ENCODE measurements at regions not wholly inside any gene's neighbourhood (a gene's known extent, or its start where the extent isn't known, plus 50 kb on each side); places are given as distances from the start of the nearest gene placed in this dataset.

DNA sequence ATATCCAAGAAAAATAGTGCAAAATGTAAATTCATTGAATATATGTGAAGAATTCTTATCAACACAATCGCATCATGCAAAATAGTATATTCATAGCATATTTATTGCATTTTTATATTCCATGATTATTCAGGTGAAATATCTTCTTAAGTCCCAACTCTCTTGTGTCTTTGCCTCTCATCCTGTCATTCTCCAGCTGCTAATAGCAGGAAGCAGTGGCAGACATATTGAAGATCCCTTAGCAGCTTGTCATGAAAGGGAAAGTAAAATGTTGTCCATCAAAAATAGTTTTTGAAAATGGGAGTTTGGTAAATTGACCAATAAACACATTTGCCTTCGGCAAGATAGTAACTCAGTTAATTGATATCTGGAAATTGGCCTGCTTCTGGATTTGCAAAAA, 265.3 kb upstream of the TGFBR2 start:
- no peak for DNase-seq

DNA sequence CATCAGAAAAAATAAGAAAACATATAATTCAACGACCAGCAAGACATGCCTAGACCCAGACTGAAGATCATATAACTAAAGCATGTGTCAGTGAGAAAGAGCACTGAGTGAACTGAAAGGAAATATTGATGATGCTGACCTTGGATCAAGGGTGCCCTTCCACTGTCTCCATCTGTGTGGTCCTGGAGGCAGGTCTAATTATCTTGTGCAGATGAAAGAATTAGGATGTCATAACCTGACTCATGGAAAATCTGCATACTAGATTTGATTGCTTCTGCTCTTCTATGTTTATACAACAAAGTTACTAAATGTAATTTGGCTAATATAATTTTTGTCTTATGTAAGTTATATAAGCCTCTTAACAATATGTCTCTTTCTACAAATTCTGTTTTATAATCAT, 264.6 kb upstream of the TGFBR2 start:
- DNase-seq, result no peak

DNA sequence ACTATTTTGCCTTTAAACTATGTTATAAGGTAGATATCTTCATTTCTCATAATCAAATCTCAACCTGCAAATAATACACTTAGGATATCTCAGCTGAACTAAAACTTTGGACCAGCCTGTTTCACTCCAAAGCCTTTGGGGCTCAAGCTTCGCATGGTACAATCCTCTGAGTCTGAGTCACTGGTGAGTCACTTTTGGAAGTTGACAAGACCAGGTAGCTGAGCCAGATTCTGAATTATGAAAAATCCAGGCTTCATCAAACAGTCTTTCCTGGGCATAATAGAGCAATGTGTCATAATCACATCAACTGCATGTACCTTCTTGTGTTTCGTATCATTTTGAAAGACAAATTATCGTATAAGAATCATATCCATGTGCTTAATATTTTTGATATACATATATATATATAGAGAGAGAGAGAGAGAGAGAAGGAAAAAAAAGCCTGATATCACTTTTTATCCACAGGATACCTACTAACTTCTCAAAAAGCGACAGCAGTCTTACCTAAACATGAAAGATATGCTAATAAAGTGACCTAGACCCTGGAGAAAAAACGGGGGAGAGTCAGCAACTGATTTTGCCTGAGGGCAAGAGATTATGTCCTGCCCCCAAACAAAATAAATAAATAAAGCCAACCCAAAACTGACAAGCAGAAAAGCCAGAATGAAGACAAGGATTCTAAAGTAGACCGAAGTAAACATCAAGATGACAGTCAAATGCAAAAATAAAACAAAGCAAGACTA, 263.9 kb upstream of the TGFBR2 start:
- no peak for DNase-seq

DNA sequence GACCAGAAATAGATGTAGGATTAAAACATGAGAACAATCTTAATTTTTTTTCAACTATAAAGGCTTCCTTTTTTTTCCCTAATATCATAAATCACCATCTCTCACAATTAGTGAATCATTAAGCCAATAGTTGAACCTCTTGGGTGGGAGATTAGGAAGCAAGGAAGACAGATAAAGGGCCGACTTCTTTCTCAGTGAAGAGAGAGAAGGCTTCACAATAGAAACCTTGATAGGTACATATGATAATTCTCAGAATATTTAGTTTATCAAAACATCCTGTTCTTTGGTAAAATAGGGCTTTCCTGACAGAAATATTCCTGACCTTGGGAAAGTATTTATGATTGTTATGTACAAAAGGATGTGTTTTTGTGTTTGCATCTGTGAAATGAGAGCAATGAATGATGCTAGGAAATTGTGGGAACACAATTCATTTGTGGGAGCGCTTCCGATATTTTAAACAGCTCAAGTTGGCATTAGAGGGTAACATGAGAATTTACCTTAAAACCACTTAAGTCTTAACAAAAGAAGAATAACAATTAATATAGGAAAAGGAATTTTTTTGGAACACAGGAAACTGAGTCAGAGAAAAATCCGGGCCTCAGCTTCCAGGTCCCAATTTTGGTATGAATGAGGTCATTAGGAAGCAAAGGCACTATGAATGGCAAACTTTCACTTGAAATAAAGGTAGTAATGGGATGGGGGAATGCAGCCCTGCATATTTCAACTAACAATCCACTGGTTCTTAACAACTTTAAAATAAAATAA, 263.2 kb upstream of the TGFBR2 start:
- no peak for DNase-seq

DNA sequence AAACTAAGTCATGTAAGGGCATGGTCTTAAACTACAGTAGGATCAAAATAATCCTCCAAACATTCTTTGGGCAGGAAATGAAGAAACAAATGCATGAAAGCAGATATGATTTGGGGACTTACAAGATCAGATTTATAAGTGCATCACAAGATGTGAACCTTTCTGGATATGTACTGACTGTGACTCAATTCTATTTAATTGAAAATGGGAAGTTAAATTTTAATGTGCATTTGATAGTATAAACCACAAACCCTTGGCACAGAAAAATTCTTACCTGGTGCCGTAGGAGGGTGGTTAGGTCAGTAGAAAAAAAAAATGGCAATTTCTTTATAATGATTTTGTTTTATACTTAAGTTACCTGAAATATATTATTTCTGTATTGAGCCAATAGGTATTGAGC, 262.5 kb upstream of the TGFBR2 start:
- DNase-seq, result no peak

DNA sequence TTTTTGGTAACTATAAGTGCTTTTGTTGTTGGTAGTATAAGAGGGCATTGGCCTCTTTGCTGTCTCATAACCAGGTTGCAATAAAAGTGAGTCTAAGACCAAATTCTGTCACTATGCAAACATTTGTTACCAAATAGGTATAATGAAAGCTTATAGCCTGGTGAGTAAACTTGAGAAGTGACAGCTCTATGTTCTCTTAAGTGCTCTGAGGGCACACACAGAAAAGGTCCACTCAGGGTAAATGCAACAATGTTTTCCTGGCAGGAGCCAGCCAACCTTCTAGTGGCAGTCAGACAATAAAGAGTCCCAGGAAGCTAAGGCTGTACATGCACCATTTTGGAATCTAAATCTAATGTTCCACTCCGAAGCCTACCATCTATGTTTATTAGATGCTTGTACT, 262.1 kb upstream of the TGFBR2 start:
- no peak for DNase-seq

DNA sequence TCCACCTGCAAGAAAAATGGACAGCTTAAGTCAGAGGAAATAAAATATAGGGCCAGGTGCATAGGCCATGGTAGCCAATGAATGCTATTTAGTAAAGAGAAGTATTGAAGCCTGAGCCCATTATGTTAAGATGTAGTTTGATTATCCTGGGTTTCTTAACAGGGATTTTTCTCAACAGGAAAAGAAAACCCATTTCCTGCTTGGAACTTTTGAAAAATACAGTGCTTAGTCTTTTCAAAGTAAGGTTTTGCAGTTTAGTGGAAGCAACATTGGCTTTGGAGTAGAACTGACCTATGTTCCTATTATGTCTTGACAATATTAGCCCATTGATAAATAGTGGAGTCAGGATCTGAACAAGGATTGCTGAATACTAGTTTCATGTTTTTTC, 259.5 kb upstream of the TGFBR2 start:
- no peak for DNase-seq

DNA sequence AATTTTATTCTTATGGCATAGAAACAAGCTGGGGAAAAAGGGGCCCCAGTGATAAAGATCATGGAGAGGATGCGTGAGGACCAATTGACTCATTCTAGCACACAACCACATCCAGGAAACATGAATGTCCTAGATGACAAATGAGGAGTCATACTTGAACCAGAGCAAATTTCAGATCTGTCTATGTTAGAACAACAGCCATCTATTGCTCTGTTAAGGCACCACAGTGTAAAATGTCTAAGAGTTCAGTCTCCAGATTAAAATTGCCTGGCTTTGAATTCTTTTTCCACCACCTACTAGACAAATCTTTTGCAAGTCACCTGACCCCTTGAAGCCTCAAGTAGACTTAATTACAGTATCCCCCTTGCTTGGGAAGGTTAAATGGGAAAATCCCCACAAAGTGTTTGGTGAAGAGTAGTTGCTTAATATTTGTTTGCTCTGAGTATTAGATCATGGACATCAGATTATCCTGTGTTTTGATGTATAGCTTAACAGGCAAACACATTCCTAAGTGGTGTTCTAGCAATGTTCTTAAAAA, 258.7 kb upstream of the TGFBR2 start:
- DNase-seq, result no peak

DNA sequence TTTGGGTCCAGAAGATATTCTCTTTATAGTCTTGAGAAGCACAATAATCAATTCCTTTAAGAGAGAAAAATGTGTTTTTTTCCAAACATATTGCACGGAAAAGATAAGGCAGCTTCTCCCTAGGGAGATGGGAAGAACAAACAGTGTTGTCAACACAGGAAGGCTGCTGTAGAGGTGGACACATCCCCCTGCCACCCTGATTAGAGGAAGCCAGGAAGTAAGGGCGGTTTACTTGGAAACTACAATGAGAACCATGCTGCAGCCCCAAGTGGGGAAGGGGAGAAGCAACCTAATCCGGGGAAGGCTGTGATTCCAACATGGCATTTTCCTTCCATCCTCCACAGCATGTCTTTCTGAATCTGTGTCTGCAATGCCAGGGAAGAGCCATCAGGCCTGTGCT, 256.9 kb upstream of the TGFBR2 start:
- DNase-seq, result no peak

DNA sequence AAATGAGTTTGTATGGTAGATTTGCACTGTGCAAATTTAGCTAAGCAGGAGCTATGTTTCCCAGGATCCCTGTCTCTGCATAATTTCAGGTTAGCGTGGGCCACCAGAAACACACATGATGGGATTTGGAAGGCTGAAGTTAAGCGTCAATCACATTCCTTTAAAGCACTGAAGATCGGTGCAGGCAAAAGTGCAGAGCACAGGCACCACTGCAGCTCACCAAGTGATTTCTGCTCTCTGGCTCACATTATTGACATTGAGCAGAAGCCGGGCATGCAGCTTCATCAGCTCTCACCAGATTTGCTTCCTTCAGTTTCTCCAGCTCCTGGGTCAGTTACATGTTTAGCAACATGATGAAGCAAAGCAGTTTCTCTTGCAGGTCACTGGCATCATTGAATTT, 256.4 kb upstream of the TGFBR2 start:
- DNase-seq, result no peak

DNA sequence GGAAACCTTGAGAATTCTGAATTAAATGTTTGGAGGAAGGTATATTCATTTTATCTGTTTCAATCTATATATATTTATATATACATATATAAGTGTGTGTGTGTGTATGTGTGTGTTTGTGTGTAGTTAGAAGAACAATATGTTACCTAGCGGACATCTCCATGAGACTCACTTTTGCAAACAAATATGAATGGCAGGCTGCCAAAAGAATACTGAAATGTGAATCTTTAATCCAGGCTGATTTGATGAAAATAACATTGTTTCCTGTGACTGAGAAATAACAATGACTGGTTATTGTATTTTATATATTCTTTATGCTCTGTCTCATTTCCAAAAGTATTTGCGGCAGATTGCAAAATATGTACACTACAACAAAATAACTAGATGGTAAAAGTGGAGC, 255.5 kb upstream of the TGFBR2 start:
- no peak for DNase-seq

DNA sequence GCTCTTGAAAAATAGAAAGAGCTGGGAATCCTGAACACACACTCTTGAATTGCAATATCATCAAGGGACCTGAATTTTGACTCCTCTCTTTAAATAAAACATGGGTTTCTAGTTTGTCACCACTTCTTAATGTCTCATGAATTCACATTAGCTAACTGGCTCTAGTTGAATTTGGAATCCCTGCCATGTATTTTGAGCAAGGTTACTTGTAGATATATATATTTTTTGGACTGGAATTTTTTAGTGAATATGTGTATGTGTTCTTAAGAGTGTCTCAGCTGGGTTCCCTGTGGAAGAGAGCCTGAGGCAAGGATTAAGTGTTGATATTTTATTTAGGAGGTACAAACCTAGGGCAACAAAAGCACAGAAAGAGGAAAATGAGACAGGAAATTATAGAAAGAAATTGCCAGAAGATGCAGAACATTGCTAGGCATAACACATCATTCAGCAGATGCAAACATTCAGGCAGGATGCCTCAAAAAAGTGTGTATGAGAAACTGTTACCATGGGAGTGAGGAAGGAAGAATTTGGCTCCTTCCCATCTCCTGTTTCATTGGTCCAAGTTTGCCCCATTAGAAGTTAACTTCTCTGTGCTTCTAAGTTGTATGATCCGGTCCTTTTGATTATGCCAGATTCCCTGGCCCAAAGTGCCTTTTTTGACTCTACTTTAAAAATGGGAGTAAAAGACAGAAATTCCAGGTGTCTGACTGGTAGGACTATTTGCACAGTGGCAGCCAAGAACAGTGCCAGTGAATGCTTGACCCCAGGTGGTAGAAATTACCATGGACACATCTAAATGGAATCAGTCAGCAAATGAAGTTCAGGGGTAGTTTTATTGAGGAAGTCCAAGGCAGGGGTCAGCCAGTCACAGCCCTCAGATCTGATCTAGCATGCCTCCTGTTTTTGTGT, 253.7 kb upstream of the TGFBR2 start:
- no peak for DNase-seq

DNA sequence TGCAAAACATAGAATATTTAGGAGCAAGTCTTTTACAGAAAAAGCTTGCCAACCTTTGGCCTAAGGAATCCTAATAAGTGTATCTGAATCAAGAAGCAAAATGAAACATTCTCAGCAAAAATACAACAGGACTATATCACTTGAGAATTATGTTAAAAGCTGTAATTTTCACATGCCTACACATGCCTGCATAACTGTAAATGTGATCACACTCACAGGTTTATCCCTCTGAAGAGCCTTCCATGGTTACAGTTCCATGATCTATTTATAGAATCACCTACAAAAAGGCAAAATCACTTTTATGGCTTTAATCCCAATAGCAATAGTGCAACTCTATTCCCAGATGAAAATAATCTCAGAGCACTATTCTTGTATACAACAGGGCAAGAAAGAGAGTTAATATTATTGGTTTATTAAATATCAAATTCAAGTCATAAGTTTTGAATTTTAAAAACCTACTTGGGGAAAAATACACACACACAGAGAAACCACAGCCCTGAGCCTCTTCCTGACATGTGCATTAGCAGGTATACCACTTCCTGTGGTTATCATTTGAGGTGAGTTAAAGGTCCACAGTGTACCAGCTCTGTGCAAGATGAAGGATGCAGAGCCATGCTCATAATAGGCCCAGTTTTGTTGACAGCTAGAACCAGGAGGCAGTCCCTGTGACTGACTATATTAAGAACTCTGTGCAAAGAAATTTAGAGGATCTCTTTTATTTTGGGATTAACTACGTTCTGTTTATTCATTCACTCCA, 252.5 kb upstream of the TGFBR2 start:
- no peak for DNase-seq

DNA sequence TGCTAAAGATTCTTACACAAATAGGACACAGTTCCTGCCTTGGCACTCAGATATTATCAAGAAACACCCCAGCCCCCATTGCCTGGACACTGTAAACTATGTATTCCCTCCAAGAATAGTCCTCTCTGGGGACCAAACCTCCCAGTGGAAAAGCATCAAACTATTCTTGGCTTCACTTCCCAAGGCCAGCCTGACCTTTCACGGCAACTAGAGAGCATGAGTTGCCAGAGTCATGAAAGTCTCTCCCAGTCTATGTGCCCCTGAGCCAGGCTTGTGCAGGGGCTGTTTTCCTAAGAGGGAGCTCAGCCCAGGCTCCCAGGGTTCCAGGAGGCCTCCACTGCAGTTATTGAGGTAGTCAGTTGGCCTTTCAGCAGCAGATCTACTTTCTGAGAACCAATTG, 251.9 kb upstream of the TGFBR2 start:
- no peak for DNase-seq

DNA sequence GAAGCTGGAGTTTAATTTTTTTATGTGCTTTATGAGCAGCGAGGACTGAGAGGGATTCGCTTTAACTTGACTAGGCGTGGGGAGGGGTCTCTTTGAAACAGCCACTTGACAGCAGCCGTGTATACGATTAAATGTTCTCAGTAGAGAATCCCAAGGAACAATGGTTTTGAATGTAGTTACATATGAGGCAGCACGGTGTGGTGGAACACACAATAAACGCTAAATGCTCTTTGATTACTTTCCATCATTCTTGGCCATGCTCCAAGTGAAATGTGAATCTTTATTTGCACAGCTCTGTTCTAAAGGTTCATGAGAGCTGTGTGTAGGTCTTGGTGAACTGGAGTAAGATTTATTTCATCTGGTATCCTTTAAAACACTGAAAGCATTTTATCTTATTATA, 251.4 kb upstream of the TGFBR2 start:
- no peak for DNase-seq

DNA sequence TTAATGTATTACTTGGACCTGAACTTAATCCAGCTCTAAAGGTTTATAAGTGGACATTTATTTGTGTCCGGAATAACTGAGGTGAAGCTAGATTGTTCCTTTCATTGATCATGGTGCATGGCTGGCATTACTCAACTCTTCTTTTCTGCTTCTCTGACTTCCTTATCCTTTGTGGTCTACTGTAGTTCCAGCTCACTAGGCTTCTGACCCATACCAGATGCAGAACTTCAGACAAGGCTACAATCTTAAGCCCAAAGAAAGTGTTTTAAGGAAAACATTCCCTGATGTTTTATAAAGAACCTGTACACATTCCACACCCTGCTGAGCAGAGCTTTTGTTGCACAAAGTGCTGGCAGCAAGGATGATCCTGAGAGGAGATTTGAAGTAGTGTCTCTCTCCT, 250.8 kb upstream of the TGFBR2 start:
- no peak for DNase-seq

DNA sequence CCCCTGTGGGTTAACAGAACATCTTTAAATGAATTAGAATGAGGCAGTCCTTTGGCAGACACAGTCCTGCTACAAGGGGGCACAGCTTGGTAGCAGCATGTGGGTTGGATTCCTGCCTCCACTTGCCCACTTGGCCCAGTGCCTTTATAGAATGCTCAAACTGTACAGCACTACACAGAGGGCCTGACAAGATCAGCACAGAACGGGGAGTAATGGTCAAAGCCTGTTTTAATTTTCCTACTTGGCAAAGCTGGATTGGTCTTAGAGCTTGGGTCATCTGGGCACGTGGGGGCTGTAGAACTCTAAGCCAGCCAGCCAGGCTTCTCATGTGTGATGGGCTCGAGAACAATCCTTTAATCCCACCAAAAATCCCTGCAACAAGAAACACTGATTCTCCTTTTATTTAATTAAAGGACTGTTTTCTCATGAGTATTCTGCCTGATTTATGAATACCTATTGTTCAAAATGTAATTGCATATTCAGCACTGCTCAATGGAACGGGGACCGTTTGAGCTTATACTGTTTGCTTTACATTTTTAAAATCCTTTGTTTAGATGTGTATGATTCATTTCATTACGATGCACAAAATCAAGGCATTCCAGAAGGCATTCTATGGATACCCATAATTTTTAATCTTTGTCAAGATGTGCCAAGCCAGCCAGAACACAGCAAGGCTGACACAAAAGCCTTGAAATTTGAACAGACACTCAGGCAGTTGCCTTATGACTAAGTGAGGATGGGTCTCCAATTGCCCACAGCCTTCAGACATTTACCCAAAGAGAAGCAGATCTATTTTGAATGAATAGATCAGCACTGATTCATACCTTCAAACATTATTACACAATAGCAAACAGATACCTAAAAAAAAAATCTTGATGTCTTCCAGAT, 249.3 kb upstream of the TGFBR2 start:
- no peak for DNase-seq

DNA sequence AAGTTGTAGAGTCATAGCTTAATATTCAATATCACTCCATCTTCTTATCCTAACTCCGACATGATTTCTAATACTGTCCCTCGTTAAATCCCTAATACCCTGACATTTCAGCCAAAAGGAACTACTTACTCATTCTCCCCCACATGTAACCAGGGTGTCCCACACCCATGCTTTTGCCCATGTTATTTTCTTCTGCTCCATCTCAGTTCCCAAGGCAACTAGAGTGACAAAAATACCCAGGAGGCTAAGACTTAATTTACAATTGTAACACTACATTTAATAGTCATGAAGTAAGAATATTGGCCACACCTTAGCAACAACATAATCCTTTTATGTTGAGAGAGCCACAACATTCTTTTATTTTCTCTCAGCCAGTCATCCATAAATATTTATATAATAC, 248.5 kb upstream of the TGFBR2 start:
- DNase-seq, result no peak

DNA sequence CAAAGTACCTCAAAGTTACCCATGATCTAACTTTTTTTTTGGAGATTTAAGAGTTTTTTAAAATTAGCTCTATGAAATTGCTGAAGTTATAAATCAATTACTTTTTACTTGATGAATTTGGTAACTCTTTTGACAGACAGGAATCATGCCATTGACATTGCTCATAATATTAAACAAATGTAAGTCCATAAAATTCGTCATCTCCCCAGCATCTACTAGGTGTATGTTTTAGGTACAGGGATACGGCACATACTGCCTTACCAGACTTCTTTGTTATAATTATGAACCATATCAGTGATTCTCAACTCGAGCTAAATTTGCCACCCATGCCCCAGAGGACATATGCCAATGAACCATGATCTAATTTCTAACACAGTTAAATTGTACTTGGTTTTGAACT, 247.5 kb upstream of the TGFBR2 start:
- DNase-seq, result no peak

DNA sequence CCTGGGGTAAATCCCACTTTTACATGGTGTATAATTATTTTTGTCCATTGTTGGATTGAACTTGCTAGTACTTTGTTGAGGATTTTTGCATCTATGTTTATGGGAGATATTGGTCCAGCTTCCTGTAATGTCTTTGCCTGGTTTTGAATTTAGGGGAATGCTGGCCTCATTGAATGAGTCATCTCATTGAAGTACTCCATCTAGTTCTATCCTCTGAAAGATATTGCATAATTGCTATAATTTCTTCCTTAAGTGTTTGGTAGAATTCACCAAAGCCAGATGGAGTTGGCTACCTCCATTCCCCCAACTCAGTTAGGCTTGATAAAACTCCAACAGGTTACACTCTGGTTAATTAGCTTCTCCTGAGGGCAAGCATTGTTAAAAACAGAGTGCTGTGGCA, 237.4 kb upstream of the TGFBR2 start:
- no peak for DNase-seq

DNA sequence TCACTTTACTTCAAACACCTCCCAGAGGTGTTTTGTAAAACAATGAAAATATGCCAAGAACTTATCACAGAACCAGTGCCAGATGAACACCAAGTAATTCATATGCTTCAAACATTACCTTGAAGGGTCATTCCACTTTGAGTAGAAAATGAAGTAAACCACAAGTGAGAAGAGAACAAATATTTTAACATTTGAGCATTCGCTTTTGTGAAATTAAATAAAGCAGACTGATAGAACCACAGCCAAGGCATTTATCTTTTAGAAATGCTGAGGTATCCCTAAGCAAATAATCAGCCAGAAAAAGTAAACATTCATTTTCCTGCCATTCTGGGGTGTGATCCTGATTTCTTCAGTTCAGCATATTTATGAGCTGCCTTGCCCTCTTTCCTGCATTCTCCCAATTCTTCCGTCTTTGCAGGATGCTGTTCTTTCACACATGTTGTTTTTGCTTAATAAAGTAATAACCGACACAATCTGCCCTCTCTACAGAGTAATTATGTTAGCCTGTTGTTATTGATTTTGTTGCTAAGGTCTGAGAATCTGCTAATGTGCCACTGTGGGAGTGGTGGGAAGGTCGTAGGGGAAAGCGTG, 235.6 kb upstream of the TGFBR2 start:
- DNase-seq, result no peak
